H1 (cell line): ENCODE measurements at regions not wholly inside any gene's neighbourhood (a gene's known extent, or its start where the extent isn't known, plus 50 kb on each side); places are given as distances from the start of the nearest gene placed in this dataset.

ENCODE experiments used
- CTCF ChIA-PET: fragments of 300-600 bp; sonication (Branson Sonifier 250); formaldehyde crosslinking; loops from one replicate; lab custom pipeline; 2021; ENCODE audit not compliant: partially characterized antibody; lab: Charles Lee
- POLR2A ChIA-PET: fragments of 300-600 bp; sonication (Branson Sonifier 250); formaldehyde crosslinking; loops from one replicate; lab custom pipeline; 2021; ENCODE audit warnings: inconsistent platforms; ENCODE audit not compliant: partially characterized antibody; lab: Charles Lee
- DNase-seq, 2 experiments: peaks; one replicate each; pipeline versions ENCODE4 v3.0.0 to v3.0.0-alpha.2; 2010 to 2022; ENCODE audit warnings: low spot score in 2 of 2, low read depth in 1 of 2, mixed read lengths in 1 of 2
- FAIRE-seq: peaks from 2 replicates; lab custom pipeline; 2011; peaks lifted over from hg19 to GRCh38; lab: Jason Lieb, UNC
- H2AFZ ChIP-seq: 2 replicates; pipeline ENCODE4 v1.8.1; 2012; ENCODE audit warnings: low read length, inconsistent platforms
- H2AK5ac ChIP-seq: 2 replicates; pipeline ENCODE4 v1.6.1; 2013; ENCODE audit warnings: low read depth, low read length
- H2BK120ac ChIP-seq: replicated peaks from 2 replicates; pipeline ENCODE3; 2013; ENCODE audit warnings: low read depth, low read length, inconsistent platforms
- H2BK12ac ChIP-seq: 2 replicates; pipeline ENCODE4 v1.6.1; 2013; ENCODE audit warnings: low read depth, low read length
- H2BK15ac ChIP-seq: 2 replicates; pipeline ENCODE4 v1.6.1; 2013; ENCODE audit warnings: low read length
- H2BK20ac ChIP-seq: 2 replicates; pipeline ENCODE4 v1.6.1; 2013; ENCODE audit warnings: low read length
- H2BK5ac ChIP-seq: 2 replicates; pipeline ENCODE4 v1.6.1; 2013; ENCODE audit warnings: low read depth, low read length
- H3K14ac ChIP-seq: 2 replicates; pipeline ENCODE4 v1.6.1; 2013; ENCODE audit warnings: inconsistent platforms; ENCODE audit not compliant: insufficient read length
- H3K18ac ChIP-seq: 2 replicates; pipeline ENCODE4 v1.6.1; 2013; ENCODE audit warnings: low read length; ENCODE audit errors: extremely low read depth
- H3K23ac ChIP-seq: 2 replicates; pipeline ENCODE4 v1.6.1; 2013; ENCODE audit warnings: inconsistent platforms; ENCODE audit not compliant: insufficient read length
- H3K23me2 ChIP-seq: 2 replicates; pipeline ENCODE4 v1.6.1; 2013; ENCODE audit warnings: low read depth, low read length
- H3K27ac ChIP-seq: 2 replicates; pipeline ENCODE4 v1.6.1; 2011; ENCODE audit warnings: low read depth, low read length, inconsistent platforms
- H3K27me3 ChIP-seq, 4 experiments: replicated peaks in 1 of 4; 1 replicate in 1 of 4; 2 replicates in 3 of 4; pipeline versions ENCODE4 v1.6.1 to v1.8.1; 2011 to 2013; ENCODE audit warnings: low read length in 3 of 4, mild to moderate bottlenecking in 3 of 4, inconsistent platforms in 2 of 4, mixed read lengths in 2 of 4, moderate library complexity in 1 of 4; ENCODE audit not compliant: control insufficient read depth in 3 of 4, insufficient read depth in 3 of 4; ENCODE audit errors: extremely low read depth in 1 of 4
- H3K36me3 ChIP-seq, 4 experiments: 2 replicates each; pipeline versions ENCODE4 v1.6.1 to v1.8.1; 2011 to 2013; ENCODE audit warnings: mild to moderate bottlenecking in 4 of 4, low read length in 3 of 4, moderate library complexity in 2 of 4, control low read depth in 1 of 4, inconsistent platforms in 1 of 4; ENCODE audit not compliant: insufficient read depth in 4 of 4, control insufficient read depth in 2 of 4
- H3K4ac ChIP-seq: replicated peaks from 2 replicates; pipeline ENCODE3; 2013; ENCODE audit warnings: low read length, low read depth, mixed read lengths, inconsistent platforms; ENCODE audit not compliant: insufficient read length
- H3K4me1 ChIP-seq, 4 experiments: replicated peaks in 1 of 4; 1 replicate in 1 of 4; 2 replicates in 3 of 4; pipeline versions ENCODE4 v1.6.1 to v1.8.1; 2011 to 2013; ENCODE audit warnings: low read length in 3 of 4, inconsistent platforms in 2 of 4, mixed read lengths in 1 of 4; ENCODE audit not compliant: insufficient read depth in 4 of 4, control insufficient read depth in 3 of 4
- H3K4me2 ChIP-seq, 2 experiments: 2 replicates each; pipeline versions ENCODE4 v1.6.1 to v1.8.1; 2011 to 2013; ENCODE audit warnings: low read depth in 2 of 2, low read length in 2 of 2, control low read depth in 1 of 2, inconsistent platforms in 1 of 2, mild to moderate bottlenecking in 1 of 2; ENCODE audit not compliant: insufficient read depth in 1 of 2
- H3K4me3 ChIP-seq, 4 experiments: fragments of 200-600, 300-600 bp in 1 of 4; sonication (generic), shearing (Covaris generic), sonication (Bioruptor Twin) in 1 of 4; 2 replicates each; pipeline versions ENCODE4 v1.5.1 to v1.8.1; 2011 to 2016; ENCODE audit warnings: low read length in 4 of 4, low read depth in 3 of 4, control low read depth in 2 of 4, inconsistent platforms in 2 of 4, mild to moderate bottlenecking in 2 of 4, mixed read lengths in 1 of 4, moderate library complexity in 1 of 4; ENCODE audit not compliant: insufficient read depth in 2 of 4; ENCODE audit errors: extremely low read depth in 1 of 4
- H3K56ac ChIP-seq: replicated peaks from 2 replicates; pipeline ENCODE3; 2013; ENCODE audit warnings: low read depth, mild to moderate bottlenecking, mixed read lengths, low read length, inconsistent platforms; ENCODE audit not compliant: insufficient read length
- H3K79me1 ChIP-seq: 2 replicates; pipeline ENCODE4 v1.6.1; 2013; ENCODE audit warnings: low read depth, low read length, control low read depth
- H3K79me2 ChIP-seq, 2 experiments: 2 replicates each; pipeline versions ENCODE4 v1.6.1 to v1.8.1; 2012 to 2013; ENCODE audit warnings: low read length in 2 of 2, mild to moderate bottlenecking in 2 of 2, inconsistent platforms in 1 of 2; ENCODE audit not compliant: insufficient read depth in 2 of 2, control insufficient read depth in 1 of 2
- H3K9ac ChIP-seq, 4 experiments: replicated peaks in 1 of 4; 1 replicate in 1 of 4; 2 replicates in 3 of 4; pipeline versions ENCODE4 v1.6.1 to v1.8.1; 2011 to 2013; ENCODE audit warnings: low read depth in 3 of 4, low read length in 3 of 4, control low read depth in 2 of 4, mild to moderate bottlenecking in 2 of 4, moderate library complexity in 2 of 4, inconsistent platforms in 1 of 4; ENCODE audit errors: extremely low read depth in 1 of 4
- H3K9me3 ChIP-seq, 2 experiments: 2 replicates each; pipeline versions ENCODE4 v1.6.1 to v1.8.1; 2012 to 2013; ENCODE audit warnings: mild to moderate bottlenecking in 2 of 2, moderate library complexity in 2 of 2, control low read depth in 1 of 2, inconsistent platforms in 1 of 2, low read depth in 1 of 2, low read length in 1 of 2, mixed read lengths in 1 of 2; ENCODE audit not compliant: insufficient read depth in 2 of 2
- H4K20me1 ChIP-seq, 2 experiments: replicated peaks in 1 of 2; 2 replicates each; pipeline versions ENCODE3 to v1.8.1; 2011 to 2013; ENCODE audit warnings: inconsistent platforms in 2 of 2, low read length in 2 of 2, mild to moderate bottlenecking in 1 of 2; ENCODE audit not compliant: insufficient read depth in 2 of 2, control insufficient read depth in 1 of 2
- H4K5ac ChIP-seq: 2 replicates; pipeline ENCODE4 v1.6.1; 2013; ENCODE audit warnings: low read length, low read depth, mixed read lengths, inconsistent platforms; ENCODE audit not compliant: insufficient read length
- H4K8ac ChIP-seq: 2 replicates; pipeline ENCODE4 v1.8.0; 2013; ENCODE audit warnings: mild to moderate bottlenecking, moderate library complexity, low read length, inconsistent platforms; ENCODE audit not compliant: insufficient read depth; ENCODE audit errors: extremely low read depth
- H4K91ac ChIP-seq: replicated peaks from 2 replicates; pipeline ENCODE3; 2013; ENCODE audit warnings: low read length, mixed read lengths, inconsistent platforms; ENCODE audit not compliant: insufficient read length
- EP300 ChIP-seq, 2 experiments: IDR thresholded peaks; 1 replicate in 1 of 2; 2 replicates in 1 of 2; pipeline ENCODE4 v1.6.1; 2011 to 2012; ENCODE audit warnings: low read depth in 2 of 2, low read length in 2 of 2, mild to moderate bottlenecking in 2 of 2, borderline replicate concordance in 1 of 2, inconsistent platforms in 1 of 2, moderate library complexity in 1 of 2
- NRF1 ChIP-seq: IDR thresholded peaks from 2 replicates; pipeline ENCODE4 v1.6.1; 2011; ENCODE audit warnings: mild to moderate bottlenecking, low read depth, low read length, improper control_type of control experiment
- SAP30 ChIP-seq: fragments of 300-600 bp; sonication (generic); IDR thresholded peaks from 2 replicates; pipeline ENCODE4 v1.7.1; 2012; ENCODE audit warnings: low read length, moderate library complexity, mild to moderate bottlenecking, inconsistent platforms; ENCODE audit not compliant: insufficient read depth, insufficient replicate concordance
- SRF ChIP-seq: IDR thresholded peaks from 2 replicates; pipeline ENCODE4 v1.6.1; 2011; ENCODE audit warnings: mild to moderate bottlenecking, low read depth, low read length, moderate library complexity
- TCF12 ChIP-seq: IDR thresholded peaks from 2 replicates; pipeline ENCODE4 v1.6.1; 2011; ENCODE audit warnings: low read depth, mild to moderate bottlenecking, low read length
- WGBS, 2 experiments: shearing (Covaris generic) in 1 of 2; methylation state at CpG; one replicate each; pipeline versions ENCODE4 v1.1.6 to v1.1.7; 2013 to 2015; ENCODE audit warnings: low lambda C conversion rate in 2 of 2, mixed read lengths in 2 of 2, inconsistent platforms in 1 of 2, low coverage in 1 of 2, missing lambda C conversion rate in 1 of 2; ENCODE audit not compliant: insufficient replicate concordance in 2 of 2, insufficient coverage in 1 of 2, insufficient read length in 1 of 2; ENCODE audit errors: extremely low coverage in 1 of 2, missing lambda C conversion rate in 1 of 2; 5-methylcytosine and 5-hydroxymethylcytosine counted together

DNA sequence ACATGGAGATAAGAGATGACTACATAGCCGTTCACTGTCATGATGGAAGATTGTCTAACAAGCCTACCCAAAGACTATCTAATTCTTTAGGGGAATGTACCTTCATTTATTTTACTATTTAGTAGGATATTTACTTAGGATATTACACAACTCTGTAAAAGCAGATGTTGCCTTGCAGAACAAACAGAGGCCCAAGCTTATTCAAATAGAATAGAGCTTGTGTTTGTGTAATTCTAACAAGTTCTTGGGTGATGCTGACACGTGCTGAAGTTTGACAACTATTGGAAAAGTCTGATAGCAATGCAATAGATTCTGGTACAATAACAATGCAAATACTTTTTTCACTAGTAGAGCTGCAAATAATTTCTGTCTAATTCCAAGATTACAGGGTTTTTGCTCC lies 447.6 kb downstream of the TOX3 start:
- FAIRE-seq (no peak), DNase-seq (no peak)
- H4K20me1 ChIP-seq: no peaks in the 10 kb centered on the region
- no peak overlapping the region for H3K4me3 ChIP-seq
- no peaks in the 10 kb centered on the region for H3K4me1 ChIP-seq
- 80% methylated on average over 2 of the region's 2 CpGs; no CpG with 5 or more reads in 1 of the 2 experiments for WGBS, 2 experiments
- no peak overlapping the region for H3K27ac ChIP-seq
- no peak overlapping the region for H3K23ac ChIP-seq
- no peaks in the 10 kb centered on the region for H3K23me2 ChIP-seq
- TF ChIP-seq SRF (no peak), NRF1 (no peak), SAP30 (no peak), EP300 (IDR thresholded peaks at IDR 0.05; ENCODE audit: borderline replicate concordance in 1 of 2, low read depth in 2 of 2, low read length in 2 of 2) (no peak), TCF12 (no peak)
- no peaks in the 10 kb centered on the region for H3K27me3 ChIP-seq
- no peak overlapping the region for H4K91ac ChIP-seq
- H3K9me3 ChIP-seq: no peaks in the 10 kb centered on the region
- H2AFZ ChIP-seq: no peak overlapping the region
- H2AK5ac ChIP-seq: no peak overlapping the region
- no peaks in the 10 kb centered on the region for H3K36me3 ChIP-seq
- no peak overlapping the region for H2BK5ac ChIP-seq
- no peak overlapping the region for H3K18ac ChIP-seq
- no peak overlapping the region for H2BK20ac ChIP-seq
- no peak overlapping the region for H3K4me2 ChIP-seq
- no peaks in the 10 kb centered on the region for H3K79me1 ChIP-seq
- no peak overlapping the region for H3K56ac ChIP-seq
- no peak overlapping the region for H4K8ac ChIP-seq
- H4K5ac ChIP-seq: no peak overlapping the region
- H2BK15ac ChIP-seq: no peak overlapping the region
- ChIA-PET POLR2A (no interaction called here), CTCF (interaction anchor here (0.9 to 1.0 kb wide), 2 partner anchors 29 to 610 kb away, joined by 3 read pairs; no protein-coding TSS in a partner anchor)
- no peak overlapping the region for H3K4ac ChIP-seq
- no peaks in the 10 kb centered on the region for H3K79me2 ChIP-seq
- H3K9ac ChIP-seq: no peak overlapping the region
- H3K14ac ChIP-seq: no peak overlapping the region
- H2BK120ac ChIP-seq: no peak overlapping the region
- no peak overlapping the region for H2BK12ac ChIP-seq
